GM18502 (cell line): ENCODE measurements at regions not wholly inside any gene's neighbourhood (a gene's known extent, or its start where the extent isn't known, plus 50 kb on each side); places are given as distances from the start of the nearest gene placed in this dataset.
"Not testable (repeated sequence)": the region's sequence is repeated elsewhere in the genome, so short reads cannot be mapped to it uniquely, and the experiment has no call there.

Experiments
- ATAC-seq: cut with Tn5 transposase; IDR thresholded peaks from one replicate; pipeline ENCODE4 v1.9.1; 2021; ENCODE audit warnings: mild to moderate bottlenecking; ENCODE audit not compliant: unreplicated experiment, poor library complexity

DNA sequence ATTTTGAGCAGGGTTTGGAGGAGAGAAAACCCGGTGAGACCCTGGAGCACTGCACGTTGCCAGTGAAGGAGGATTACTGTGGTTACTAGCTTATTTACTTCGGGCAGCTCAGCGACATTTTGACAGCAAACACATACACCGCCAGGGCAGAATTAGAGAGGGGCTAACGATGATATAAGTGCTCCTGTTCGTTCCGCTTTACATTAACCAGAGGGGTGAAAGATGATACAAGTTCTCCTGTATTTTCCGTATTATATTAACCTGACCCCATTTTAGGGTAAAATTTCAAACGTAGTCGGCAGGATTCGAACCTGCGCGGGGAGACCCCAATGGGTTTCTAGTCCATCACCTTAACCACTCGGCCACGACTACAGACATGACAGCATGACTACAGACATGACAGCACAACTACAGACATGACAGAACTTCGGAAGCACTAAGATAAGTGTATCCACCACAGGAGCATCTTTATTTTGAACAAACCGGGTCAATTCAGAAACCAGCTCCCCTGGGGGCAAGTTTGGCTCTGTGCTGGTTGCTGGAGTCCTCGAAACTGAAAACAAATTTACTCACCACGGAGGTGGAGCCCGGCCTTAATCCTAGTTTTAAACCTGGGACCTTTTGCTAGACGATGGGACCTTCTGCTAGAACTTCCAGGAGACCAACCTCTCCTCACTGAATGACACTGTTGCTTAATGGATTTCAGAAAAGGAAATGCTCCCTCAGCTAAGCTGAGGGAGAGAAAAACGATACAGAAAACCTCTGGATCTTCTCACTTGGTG lies 80.4 kb upstream of the ZNF184 start:
- ATAC-seq, result peak; percentile 64

DNA sequence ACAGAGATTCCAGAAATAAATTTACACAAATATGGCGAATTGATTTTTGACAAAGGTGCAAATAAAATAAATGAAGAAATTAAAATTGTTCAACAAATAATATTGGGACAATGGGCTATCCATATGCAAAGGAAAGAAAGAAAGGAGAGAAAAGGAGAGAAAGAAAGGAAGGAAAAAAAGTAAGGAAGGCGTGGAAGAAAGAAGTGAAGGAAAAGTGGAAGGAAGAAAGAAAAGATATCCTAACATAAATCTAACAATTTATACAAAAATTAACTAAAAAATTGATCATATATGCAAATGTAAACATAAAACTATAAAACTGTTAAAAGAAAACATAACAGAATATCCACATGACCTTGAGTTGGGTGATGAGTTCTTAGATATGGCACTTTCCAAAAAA lies 78.7 kb upstream of the ZNF184 start:
- no peak for ATAC-seq

DNA sequence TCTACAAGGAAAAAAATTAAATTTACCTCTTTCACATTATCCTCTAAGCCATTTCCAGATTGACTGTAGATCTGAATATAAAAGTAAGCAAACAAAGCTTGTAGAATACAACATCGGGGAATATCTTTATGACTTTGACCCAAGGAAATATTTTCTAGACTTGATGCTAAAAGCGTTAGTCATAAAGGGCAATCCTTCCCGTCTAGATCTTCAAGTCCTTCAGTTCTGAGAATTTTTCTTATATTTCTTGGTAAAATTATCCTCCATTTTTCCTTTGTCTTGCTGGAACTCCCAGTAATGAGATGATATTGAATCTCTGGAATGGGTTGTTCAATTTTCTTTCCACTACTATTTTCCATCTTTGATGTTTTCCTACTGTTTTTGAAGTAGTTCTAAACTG lies 77.8 kb upstream of the ZNF184 start:
- ATAC-seq, result no peak

DNA sequence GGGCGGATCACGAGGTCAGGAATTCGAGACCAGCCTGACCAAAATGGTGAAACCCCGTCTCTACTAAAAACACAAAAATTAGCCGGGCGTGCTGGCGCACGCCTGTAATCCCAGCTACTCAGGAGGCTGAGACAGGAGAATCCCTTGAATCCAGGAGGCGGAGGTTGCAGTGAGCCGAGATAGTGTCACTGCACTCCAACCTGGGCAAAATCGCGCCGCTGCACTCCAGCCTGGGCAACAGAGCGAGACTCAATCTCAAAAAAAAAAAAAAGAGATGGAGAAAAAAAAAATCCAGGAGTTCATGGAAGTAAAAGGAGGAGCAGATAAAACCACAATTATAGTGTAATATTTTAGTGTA lies 76.3 kb upstream of the ZNF184 start:
- ATAC-seq, result not testable (repeated sequence)

DNA sequence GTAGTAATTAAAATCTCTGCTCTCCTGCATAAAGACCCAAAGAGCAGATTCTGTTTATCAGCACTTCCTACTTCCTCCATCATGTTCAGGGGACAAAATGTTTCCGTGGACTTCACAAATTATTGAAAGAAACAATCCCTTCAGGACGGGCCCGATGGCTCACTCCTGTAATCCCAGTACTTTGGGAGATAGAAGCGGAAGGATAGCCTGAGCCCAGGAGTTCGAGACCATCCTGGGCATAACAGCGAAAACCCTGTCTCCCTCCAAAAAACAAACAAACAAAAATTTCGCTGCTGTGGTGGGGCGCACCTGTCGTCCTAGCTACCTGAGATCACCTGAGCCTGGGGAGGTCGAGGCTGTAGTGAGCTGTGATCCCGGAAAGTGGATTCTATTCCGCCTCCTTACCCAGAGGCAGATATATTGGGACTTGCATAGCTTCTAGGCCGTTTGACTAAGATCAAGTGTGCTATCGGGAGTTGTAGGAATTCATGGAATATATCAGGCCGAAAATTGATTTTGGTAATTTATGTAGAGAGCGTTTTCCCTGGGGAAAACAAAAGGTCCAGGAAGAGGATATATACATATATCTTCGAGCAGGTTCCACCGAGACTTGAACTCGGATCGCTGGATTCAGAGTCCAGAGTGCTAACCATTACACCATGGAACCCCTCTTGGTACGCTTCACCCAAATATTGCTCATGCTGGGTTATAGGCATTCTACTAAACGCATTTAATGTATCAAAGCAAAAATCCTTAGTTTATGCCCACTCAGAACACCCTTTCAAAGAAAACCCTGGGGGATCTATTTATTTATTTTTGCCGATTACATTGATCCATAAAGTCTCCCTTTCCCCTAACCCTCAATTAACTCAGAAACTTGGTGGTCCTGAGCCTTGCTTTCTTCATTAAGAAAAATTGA lies 74.5 kb upstream of the ZNF184 start:
- no peak for ATAC-seq

DNA sequence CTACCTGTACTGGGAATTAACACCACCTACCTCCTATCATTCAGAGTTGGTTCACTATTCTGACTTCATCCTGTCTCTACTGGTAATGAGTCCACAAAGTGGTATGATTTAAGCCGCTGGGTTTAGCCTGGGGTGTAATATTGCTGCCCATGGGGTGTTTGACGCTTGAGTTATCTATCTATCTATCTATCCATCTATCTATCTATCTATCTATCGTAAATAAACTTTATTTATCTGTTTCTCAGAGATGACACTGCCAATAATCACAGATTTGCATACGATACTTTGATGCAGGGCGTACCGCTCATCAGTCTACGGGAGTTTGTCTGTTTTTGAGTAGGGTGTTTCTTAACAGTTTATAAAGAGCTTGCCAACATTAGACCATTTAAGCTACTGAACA lies 73.6 kb upstream of the ZNF184 start:
- no peak for ATAC-seq

DNA sequence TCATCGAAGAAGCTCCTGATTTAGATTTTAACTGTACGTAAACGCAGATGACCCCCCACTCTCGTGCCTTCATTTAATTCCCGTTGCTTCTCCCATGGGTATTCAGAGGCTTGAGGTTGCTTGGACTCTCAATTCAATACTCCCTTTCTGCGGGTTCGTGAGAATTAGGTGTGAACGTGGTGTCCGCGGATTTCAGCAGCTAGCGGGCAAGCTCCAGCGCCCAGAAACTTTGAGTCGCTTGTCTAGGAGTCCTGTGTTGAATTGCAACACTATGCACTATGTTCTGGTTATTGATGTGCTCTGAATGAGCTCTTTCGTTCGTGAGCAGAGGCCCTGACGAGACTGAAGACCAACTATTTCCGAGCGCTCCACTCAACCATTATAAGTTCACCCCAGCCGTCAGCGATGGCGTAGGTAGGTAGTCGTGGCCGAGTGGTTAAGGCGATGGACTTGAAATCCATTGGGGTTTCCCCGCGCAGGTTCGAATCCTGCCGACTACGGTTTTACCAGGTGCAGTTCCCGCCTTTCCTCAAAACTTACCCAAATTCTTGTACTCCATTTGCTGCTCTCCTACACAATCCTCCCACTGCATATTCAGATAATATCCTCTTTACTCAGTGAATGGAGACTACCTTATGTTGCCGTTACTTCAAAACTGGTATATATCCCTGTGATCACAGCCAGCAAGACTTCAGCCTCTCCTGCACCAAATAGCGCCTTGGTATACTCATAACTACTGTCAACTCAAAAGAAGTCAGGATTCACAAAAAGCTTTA lies 72.6 kb upstream of the ZNF184 start:
- ATAC-seq, result no peak

DNA sequence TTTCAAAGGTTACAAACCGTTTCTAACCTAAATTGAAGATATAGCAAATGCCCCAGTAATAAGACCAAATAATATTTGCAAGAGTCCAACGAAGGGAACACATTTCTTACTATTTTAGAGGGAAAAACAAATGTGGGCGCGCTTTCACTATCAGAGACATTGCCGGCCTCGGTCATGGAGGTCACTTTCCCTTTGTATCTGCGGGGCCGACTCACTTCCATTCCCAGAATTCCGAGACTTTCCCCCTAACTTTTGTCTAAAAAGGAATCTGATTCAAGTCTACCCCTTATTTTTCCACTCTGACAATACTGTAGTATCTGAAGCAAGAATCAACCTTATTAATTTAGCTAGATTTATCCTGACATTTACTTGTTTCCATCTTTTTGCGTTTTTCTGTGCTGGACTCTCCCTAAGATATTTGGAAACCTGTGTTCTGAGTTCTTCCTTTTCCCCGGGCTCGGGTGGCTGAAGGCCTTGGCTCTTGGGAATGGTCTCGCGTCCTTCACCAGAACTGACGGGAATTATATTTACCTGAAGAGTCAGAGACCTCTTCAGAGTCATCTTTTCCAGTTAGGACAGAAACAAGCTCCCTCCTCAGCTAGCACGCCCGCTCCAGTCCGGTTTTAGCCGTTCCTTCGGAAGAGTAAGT lies 71.8 kb upstream of the ZNF184 start:
- ATAC-seq, result no peak

DNA sequence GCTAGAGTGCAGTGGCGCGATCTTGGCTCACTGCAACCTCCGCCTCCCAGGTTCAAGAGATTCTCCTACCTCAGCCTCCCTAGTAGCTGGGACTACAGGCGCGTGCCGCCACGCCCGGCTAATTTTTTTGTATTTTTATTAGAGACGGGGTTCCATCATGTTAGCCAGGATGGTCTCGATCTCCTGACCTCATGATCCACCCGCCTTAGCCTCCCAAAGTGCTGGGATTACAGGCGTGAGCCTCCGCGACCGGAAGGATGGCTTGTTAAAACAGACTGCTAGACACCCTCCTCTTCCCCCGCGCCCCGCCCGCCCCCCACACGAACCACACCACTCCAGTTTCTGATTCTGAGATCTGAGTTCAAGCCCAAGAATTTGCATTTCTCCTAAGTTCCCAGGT lies 71.2 kb upstream of the ZNF184 start:
- not testable (repeated sequence) for ATAC-seq

DNA sequence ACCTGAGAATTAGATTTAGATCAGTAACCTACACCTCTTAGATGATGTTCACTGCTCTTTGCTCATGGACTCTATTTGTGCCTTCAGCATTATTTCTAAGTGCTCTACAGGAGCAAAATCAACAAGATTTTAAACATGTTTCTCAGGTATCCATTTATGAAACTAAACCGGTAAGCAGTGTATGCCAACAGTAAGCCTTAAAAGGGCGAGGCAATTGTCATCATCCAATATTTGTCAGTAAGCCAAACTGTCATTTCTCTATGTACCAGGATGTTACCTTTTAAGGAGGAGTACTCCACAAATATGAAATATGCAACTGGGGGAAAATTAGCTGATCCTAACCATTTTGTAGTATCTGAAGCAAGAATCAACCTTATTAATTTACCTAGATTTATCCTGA lies 69.6 kb upstream of the ZNF184 start:
- no peak for ATAC-seq

DNA sequence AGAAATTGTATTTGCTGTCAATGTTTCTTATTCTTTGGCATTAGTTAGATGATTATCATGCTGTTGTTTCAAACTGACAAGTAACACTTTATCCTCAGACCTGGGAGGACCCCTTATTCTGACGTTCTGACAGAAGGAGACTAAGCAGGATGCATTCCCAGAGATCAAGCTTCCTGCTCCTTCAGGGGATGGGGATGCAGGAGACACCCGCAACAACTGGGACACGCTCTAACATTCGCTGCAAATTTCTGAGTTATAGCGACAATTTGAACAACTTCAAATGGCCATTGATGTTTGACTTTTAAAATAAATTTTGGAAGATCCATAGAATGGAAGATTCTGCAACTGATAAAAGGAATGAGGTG lies 69.0 kb upstream of the ZNF184 start:
- no peak for ATAC-seq

DNA sequence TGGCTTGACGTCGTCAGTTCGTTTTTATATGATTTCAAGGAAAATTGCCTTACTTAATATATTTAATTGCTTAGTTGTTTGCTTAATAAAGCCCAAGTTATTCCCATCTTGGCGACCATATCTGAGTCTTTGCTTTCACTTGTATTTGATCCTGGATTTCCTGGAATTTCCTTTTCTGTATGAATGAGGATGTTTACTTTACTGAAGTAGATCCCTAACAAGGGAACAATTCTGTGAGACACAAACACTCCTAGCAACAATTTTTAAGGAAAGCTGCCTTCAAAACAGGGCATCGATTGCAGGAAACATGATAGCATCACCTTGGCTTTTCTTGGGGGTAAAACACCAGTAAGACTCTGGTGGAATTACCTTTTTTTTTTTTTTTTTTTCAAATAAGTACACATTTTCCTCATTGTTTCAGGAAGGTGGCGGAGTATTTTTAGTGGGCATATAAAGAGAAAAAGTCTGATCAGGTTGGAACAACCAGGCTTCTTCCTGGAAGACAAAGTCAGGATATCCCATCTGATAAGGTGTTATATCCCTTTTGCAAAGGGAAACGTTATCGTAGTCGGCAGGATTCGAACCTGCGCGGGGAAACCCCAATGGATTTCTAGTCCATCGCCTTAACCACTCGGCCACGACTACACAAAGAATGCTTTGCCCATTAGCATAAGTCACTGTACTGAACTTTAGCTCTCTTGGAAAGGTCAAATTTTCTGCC lies 68.5 kb upstream of the ZNF184 start:
- ATAC-seq, result no peak

DNA sequence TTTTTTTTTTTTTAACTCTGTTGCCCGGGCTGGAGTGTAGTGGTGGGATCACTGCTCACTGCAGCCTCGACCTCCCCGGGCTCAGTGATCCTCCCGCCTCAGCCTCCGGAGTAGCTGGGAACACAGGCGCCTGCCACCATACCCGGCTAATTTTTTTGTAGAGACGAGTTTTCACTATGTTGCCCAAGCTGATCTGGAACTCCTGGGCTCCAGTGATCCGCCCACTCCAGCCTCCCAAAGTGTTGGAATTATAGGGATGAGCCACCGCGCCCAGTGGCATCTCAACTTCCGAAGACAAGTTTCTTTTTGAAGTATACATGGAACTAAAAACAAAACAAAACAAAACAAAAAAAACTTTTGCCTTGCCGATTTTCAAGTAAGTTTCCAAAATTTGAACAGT lies 66.6 kb upstream of the ZNF184 start:
- ATAC-seq, result no peak

DNA sequence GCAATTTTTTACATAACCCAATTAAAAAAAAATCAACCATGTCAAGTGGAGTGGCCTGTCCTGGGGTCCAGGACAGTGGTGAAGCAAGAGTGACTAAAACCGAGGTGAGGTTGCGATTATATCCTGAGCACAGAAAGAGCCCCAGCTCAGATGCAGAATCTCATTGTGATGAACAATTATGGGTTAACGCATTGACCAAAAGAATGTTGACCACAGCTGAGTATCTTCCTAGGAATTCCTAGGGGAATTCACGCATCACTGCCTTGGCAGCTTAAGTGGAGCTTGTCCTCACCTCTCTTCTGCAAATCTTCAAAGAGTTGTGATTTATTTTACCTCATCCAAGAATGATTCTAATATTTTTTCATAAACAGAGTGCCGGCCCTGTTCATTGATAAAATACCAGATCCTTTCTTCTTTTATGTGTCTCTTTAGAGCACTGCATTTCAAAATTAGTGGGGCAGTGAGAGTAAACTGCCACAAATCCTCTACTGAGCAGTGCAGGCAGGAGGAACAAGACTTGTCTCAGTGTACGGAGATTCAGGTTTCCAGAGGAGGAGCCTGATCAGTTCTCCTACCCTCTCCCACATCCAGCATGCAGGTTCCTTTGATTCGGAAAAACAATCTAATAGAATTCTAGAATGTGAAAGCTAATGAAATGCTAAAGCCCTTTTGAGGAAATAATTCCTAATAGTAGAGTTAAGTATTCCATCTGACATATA lies 60.1 kb upstream of the ZNF184 start:
- no peak for ATAC-seq

DNA sequence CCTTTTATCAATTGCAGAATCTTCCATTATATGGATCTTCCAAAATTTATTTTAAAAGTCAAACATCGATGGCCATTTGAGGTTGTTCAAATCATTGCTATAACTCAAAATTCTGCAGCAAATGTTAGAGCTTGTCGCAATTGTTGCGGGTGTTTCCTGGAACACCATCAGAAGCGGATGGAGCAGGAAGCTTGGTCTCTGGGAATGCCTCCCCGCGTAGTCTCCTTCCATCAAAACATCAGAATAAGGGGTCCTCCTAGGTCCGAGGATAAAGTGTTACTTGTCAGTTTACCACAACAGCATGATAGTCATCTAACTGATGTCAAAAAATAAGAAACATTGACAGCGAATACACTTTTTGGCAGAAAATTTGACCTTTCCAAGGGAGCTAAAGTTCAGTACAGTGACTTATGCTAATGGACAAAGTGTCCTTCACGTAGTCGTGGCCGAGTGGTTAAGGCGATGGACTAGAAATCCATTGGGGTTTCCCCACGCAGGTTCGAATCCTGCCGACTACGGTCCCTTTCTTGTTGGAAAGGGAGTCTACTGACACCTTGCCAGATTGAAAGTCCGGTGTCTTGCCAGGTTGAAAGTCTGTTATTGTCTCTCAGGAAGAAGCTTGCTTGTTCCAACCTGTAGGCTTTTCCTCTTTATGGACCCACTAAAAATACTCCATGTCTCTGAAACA lies 59.0 kb upstream of the ZNF184 start:
- ATAC-seq, result no peak

DNA sequence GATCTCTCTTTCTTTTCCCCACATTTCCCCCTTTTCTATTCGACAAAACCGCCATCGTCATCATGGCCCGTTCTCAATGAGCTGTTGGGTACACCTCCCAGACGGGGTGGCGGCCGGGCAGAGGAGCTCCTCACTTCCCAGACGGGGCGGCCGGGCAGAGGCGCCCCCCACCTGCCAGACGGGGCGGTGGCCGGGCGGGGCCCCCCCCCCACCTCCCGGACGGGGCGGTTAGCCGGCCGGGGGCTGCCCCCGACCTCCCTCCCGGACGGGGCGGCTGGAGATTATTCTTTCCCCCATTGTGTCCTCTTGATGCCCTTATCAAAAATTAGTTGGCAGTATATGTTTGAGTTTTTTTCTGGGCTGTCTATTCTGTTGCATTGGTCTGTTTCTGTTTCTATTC lies 56.9 kb upstream of the ZNF184 start:
- not testable (repeated sequence) for ATAC-seq

DNA sequence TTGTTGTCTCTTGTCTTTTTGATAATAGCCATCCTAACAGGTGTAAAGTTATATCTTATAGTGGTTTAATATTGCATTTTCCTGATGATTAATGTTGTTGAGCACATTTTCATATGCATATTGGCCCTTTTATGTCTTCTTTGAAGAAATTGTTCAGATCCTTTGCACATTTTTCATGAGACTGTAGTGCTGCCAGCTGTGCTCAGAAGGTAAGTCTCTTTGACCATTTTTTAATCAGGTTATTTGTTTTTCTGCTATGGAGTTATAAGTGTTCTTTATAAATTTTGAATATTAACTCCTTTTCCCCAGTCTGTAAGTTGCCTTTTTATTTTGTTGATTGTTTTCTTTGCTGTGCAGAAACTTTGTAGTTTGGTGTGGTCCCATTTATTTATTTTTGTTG lies 55.8 kb upstream of the ZNF184 start:
- no peak for ATAC-seq
